Peyer's patch (tissue), 4 donors: ENCODE measurements at regions not wholly inside any gene's neighbourhood (a gene's known extent, or its start where the extent isn't known, plus 50 kb on each side); places are given as distances from the start of the nearest gene placed in this dataset.

ENCODE experiments used
- CTCF ChIP-seq, 6 experiments: fragments of 450-650 bp in 4 of 6; fragments of 200-600 bp in 2 of 6; sonication (generic) in 1 of 6; IDR thresholded peaks; one replicate each; pipeline ENCODE4 v1.5.1; 2017 to 2019; ENCODE audit warnings: antibody characterized with exemption in 6 of 6, mild to moderate bottlenecking in 3 of 6, moderate library complexity in 1 of 6
- POLR2A ChIP-seq, 2 donors: fragments of 450-650 bp; IDR thresholded peaks; one replicate each; pipeline ENCODE4 v1.5.1; 2017; ENCODE audit warnings: antibody characterized with exemption in 2 of 2, mild to moderate bottlenecking in 2 of 2, moderate library complexity in 2 of 2

GRCh38 chr3:177571271-177571943, 374.1 kb upstream of the TBL1XR1 start:
- no peak for TF ChIP-seq CTCF (IDR thresholded peaks at IDR 0.05)
- TF ChIP-seq POLR2A (IDR thresholded peaks at IDR 0.05), result no peak
